HUDEP-2 (cell line): ENCODE measurements at regions not wholly inside any gene's neighbourhood (a gene's known extent, or its start where the extent isn't known, plus 50 kb on each side); places are given as distances from the start of the nearest gene placed in this dataset.

Experiments used
- DNase-seq, 76 experiments: peaks; one replicate each; lab custom pipeline; 2025; ENCODE audit not compliant: unreplicated experiment in 76 of 76; lab: John Stamatoyannopoulos, UW

DNA sequence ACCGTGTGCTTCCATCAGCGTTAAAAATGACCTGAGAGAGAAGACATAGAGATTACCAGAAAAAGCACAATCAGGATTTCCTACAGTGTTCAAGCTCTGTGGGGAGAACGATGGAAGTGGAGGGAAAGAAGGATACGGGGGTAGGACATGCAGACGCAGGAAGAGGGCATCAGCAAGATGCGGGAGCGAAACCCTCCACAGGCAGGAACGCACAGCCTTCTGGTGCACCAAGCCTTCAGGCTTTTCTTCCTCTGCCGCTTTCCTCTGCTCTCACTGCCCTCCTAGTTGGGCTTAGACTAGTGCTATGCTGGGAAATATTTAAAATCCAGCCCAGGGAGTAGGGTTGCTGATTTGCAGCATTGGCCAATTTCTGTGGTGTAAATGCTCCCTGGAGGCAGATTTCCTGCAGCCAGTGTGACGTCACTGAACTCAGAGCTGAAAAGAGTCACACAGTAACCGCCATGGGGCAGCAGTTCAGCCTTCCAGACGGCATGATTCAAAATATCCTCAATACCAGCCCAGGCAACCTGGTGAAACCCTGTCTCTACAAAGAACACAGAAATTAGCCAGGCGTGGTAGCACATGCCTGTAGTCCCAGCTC lies 205.1 kb upstream of the SOX1 start:
- DNase-seq, result peak in 1 of 76 experiments; percentile 0

DNA sequence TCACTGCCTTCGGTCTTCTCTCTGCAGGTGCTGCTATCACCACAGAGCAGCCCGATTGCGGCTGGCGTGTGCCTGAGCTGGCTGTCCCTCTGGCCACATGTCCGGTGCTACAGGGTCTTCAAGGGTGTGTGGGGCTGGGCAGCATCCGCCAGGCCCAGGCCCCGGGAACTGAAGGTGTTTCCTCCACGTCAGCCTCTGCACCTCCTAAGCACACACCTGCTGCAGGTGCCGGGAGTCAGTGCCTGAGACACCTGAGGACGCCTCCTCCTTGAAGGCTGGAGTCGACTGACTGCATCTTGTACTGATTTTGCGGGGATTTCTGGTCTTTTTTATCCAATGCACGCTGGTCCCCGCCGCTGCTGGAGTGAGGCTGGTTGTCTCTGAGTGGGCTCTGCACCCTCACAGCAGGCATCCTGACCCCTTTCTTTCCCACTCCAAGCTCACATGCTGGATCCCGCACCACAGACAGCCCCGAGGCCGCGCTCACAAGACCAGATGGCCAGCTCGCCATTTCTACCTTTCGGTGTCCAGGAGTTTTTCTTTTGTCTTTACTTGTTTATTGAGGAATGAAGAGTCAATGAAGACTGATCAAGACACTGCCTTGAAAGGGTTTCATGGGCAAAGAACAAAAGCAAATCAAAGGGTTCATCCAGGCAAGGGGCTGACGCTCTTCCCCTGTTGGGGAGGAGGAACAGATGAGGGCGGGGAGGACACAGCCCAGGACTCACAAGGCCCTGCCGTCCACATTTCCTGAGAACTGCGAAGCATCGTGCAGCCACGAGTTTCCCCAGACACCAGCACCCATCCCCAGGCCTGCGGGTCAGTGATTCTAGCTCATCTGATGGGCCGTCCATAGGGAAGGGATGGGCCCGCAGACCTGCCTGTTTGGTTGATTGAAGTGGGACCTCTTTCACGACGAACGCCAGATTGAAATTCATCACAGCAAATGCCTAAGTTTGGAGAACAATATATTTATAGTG lies 203.8 kb upstream of the SOX1 start:
- no peak for DNase-seq

DNA sequence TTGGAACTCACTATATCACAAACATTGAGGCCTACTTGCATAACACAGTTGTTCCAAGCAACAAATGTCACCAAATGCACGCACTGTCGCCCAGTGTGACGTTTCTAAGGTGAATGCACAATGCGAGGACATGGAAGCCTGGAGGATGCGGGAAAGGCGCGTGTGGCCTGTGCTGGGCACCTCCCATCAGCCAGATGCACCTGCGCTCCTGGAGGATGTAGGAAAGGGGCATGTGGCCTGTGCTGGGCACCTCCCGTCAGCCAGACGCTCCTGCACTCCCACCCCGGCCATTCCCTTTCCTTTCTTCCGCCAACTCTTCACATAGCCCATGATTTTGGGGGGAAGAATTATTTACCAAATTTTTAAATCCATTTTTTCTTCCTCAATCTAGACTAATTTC lies 202.4 kb upstream of the SOX1 start:
- DNase-seq, result no peak

DNA sequence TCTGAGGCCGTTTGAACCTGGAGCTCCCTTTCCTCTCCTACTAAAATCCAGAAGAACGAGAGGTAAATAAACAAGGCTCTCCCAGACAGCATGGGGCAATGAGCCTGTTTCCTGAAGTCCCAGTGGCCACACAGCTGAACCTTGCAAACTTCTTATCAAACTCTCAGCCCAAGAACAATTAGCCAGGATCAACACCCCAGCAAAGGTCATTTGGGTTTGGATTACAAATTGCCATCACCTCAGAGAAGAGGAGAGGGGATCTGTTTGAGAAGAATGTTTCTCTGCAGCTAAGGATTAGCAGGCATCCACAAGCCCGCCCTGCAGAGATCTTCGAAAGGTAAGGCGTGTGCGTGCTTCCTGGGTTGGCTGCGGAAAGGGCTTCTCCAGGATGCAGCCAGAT lies 201.9 kb upstream of the SOX1 start:
- no peak for DNase-seq

DNA sequence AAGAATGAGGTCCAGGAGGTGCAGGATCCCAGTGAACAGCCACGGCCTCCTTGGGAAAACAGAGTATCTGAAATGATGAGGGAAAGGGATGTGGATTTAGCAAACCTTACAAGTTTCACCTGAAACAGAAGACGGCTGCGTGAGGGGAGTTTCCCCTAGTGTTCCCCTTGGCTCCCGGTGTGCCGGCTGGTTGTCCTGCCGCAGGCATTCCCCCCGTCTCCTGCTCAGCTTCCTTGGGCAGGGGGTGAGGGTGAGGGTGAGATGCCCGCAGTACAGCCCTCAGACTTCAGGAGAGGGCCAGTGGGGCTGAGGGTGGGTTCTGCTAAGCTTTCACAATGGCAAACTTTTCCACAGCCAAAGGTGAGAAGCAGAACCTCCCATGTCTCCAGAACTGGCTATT lies 201.1 kb upstream of the SOX1 start:
- DNase-seq, result no peak

DNA sequence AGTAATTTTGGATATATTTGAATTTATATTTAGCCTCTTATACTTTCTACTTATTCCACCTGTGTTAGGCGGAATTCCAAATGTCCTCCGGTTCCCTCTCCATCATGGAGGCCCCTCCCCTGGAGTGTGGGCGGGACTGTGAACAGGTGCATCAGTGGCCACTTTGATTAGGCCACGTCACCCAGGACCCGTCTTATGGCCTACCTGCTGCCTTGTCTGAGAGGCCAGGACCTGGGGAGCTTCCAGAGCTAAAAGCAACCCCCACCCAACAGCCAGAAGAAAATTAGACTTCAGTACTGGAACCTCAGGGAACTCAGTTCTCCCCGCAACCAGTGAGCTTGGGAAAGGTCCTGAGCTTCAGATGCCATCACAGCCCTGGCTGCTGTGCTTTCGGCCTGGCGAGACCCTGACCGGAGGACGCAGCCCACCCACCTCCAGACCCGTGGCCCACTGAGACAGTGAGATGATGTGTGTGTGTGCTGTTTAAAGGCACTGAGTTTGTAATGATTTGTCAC lies 200.2 kb upstream of the SOX1 start:
- DNase-seq, result no peak

DNA sequence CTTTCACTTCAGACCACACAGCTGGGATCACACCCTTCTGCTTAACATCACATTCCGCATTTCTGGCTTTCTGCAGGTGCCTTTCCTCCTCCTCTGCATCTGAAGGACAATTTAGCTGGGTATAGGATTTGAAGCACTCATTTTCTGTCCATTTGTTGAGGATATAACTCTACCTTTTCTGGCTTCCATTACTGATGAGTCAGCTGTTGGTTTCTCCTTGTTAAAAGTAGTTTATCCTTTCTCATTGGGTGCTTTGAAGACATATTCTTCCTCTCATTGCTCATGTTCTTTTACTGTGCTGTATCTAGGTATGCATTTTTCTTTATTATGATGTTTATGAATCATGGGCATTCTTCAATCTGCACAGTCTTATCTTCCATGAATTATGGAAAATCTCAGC lies 199.3 kb upstream of the SOX1 start:
- DNase-seq, result no peak

DNA sequence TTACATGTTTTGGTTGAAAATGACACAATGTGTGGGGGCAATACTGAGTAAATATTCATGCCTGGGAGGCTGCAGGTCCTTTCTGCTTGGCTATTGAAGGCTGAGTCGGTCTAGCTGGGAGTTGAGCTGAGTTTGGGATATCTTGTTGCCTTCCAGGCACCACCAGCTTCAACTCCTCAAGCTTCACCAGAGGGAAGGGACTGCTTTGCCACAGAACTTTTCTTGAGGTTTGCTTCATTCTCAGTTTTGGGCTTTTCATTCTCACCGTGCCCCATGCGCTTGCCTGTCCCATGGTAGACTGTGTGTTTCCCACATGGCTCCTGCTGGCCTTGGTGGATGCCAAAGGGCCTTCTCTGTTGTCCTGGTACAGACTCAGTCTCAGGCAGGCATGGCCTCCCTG lies 198.2 kb upstream of the SOX1 start:
- DNase-seq, result no peak

DNA sequence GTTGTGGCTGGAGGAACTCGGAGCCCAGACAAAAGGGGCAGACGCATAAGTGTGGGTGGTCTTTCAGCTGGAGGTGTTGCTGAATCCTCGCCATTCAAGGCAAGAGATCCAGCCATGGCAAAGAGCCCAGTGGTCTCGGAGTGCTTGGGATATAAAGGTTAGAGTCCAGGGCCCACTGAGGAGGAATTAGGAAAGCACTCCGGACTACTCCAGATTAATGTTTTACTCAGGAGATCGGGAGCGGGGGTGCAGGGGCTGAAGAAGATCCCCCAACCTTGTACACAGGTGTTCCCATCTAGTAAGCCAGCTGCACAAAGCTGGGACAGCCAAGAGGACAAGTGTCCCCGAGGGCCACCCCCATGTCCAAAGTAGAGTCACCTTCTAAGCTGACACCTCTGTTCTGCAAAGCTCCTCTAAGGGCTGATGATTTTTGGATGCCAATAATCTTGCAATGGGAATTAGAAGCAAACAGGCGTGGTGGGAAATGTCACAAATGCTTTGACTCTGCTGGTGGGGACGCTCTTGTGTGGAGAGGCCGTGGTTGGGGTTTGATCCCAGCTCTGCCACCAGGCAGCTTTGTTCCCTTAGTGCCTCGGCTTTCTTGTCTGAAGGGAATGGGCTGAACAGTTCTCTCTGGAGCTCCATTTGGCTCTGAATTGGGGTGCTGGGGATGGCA lies 194.3 kb upstream of the SOX1 start:
- no peak for DNase-seq

DNA sequence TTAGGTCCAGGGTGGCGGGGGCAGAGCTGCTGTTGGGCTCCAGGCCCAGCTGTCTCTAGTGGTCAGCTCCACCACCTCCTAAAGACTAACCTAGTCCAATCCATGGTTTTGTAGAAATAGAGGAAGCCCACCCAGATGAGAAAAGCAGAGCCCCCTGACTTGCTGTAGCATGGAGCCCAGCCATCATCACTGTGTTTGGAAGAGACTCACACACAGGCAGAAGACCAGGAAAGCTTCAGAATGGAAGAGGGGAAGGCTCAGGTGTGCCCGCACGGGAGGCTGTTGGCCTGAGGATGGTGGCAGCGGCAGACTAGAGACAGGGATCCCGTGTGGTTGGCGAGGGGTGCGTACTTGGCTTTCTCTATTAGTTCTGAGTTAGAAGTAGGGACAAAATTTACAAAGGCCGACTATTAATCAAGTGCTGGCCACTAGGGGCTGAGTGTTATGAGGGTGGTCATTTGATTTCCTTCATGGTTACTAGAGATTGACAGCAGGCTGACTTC lies 193.2 kb upstream of the SOX1 start:
- DNase-seq, result no peak

DNA sequence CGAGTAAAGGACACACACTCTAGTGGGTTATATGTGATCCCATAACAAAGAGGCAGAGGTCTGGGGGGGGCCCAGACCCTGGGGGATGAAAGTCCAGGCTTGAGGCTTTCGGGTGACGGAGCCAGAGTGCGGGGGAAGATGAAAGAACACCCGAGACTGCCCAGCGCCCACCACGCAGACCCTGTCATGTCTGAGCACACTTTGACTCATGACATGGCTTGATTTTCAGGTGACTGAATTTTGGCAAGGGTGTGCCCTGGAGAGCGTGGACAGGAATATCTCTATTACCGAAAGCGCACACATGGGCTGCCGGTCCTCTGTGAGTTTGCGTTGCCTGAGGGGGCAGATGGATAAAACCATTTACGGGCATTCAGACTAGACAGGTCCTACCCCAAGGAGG lies 192.0 kb upstream of the SOX1 start:
- no peak for DNase-seq

DNA sequence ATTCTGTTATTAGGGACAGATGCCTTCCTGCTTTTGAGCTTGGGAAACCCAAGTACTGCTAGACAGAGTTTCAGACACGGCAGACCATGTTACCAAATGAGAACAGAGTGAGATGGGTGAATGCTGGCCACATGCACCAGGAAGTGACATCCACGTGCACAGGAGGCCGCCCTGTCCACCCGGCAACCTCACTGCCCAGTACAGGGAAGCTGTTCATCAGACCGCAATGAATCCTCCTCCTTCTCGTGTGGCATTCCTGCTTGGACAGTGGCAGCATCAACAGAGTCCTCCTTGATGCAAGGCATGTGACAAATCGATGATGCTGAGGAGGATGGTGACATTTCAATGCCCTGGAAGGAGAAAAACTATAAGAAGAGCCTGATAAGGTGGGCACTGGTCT lies 191.0 kb upstream of the SOX1 start:
- no peak for DNase-seq

DNA sequence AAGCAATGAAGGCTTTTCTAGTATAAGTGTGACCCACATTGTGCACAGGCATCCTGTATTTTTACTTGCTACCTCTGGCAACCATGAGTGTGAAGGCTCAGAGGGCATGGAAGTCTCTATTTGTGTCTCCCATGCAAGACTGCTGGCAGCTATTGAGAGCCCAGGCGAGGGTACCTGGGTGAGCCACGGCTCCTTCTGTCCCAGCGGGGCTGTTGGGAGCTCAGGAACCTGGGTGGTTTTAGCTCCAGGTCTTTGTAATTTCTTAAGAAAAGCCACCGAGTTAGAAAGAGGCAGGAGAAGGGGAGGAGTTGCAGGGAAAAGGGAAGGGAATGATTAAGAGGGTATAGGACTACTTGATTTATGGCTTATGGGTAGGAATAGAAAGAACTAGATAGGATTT lies 190.4 kb upstream of the SOX1 start:
- DNase-seq, result no peak

DNA sequence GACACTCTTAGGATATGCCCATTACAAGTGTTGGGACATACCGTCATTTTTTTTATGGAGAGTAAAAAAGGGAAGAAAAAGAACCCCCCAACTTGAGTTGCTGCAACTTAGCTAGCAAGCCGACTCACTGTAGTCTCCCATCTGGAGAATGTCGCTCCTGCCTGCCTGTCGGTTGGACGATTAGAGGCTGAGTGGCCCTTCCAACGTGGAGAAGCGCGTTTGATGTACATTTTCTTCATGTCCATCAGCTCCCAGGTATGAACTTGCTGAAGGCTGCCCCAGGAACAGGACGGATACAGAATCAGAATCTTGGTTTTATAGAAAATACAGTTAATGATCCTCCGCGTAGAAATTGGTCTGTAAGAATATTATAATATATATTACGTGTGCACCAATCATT lies 189.0 kb upstream of the SOX1 start:
- DNase-seq, result no peak

DNA sequence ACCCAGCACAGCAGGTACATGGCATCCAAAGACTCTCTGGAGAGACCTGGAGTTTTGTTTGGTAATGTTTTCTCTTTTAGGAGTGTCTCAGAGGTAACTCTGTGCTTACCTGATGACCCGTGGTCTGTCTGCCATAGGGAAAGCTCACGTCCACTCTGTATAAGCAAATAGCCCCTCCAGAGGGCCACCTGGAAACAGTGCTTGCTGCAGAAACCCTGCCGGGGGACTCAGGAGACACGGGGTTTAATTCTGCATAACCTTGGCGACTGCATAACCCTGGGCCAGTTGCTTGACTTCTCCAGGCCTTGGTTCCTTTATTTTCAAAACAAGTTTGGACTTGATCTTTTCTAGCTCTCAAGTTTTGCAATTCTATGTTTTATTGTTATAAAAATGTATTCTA lies 187.2 kb upstream of the SOX1 start:
- DNase-seq, result no peak

DNA sequence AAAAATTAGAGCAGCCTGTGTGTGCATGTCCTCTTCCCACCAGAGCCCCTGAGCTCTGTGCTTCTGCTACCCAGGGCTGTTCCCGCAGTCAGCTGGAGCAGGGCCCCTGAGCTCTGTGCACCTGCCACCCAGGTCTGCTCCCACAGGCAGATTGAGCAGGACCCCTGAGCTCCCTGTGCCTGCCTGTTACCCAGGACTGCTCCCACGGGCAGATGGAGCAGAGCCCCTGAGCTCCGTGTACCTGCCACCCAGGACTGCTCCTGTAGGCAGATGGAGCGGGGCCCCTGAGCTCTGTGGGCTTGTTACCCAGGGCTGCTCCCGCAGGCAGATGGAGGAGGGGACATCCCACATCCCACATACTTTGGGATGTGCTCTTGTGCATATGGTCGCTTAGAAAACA lies 186.8 kb upstream of the SOX1 start:
- DNase-seq, result no peak

DNA sequence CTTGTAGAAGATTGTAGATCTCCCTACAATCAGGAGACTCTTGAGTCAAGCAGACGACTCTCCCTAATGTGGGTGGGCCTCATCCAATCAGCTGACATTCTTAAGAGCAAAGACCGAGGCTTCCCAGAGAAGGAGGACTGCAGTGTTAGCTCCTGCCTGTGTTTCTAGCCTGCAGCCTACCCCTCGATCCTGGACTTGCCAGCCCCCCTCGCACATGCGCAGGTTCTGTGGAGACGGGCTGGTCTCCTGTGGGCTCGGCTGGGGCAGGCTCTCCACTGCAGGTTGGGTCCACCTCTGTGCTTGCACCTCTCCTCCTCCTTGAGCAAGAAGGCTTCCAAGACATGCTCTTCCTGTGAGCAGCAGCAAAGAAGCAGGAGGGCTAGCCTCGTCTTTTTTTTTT lies 185.2 kb upstream of the SOX1 start:
- DNase-seq, result no peak

DNA sequence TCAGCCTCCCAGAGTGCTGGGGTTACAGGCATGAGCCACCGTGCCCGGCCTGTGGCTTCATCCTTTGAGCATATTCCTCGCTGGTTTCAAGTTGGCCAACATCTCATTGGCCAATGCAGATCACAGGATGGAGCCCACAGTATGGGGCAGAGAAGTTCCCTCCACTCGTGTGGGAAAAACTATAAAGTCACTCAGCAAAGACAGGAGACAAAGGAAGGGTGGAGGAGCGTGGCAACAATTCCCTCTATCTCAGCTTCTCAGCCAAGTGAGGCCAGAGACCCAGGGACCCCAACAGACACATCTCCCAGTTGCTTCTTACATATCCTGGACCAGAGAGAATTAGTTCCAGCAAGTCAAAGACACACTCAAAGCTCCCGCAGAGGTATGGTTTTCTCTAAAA lies 184.6 kb upstream of the SOX1 start:
- DNase-seq, result no peak

DNA sequence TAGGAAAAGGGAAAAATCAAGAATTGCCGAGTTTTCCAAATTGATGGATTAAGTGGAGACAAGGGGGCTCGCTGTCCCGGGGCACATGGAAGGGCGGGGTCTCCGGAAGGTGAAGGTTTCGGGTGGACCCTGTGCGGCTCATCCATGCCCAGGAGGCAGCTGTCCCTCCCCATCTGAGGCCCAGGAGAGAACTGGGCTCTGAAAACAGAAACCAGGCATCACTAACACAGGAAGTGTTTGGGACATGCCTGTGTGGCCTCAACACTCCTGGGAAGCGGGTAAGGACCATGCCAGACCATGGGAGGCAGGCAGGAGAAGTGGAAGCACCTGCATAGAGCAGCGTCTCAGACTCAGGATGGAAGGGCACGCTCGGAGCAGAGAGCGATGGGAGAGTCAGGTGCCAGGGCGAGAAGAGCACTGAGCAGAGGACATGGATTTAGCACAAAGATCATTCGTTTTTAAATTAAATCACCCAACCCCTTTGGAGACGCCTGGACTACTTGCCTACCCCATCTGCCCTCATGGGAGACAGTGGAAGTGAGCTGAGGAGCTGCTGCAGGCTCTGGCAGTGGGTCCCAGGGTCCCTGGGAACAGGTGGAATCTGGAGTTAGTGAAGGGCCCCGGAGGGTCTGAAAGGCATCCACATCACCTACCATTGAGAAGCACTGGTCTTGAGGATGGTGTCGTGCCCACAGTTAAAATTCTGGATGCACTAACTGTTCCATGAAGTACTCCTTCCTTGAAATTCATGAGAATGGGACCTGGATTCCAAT lies 183.2 kb upstream of the SOX1 start:
- no peak for DNase-seq

DNA sequence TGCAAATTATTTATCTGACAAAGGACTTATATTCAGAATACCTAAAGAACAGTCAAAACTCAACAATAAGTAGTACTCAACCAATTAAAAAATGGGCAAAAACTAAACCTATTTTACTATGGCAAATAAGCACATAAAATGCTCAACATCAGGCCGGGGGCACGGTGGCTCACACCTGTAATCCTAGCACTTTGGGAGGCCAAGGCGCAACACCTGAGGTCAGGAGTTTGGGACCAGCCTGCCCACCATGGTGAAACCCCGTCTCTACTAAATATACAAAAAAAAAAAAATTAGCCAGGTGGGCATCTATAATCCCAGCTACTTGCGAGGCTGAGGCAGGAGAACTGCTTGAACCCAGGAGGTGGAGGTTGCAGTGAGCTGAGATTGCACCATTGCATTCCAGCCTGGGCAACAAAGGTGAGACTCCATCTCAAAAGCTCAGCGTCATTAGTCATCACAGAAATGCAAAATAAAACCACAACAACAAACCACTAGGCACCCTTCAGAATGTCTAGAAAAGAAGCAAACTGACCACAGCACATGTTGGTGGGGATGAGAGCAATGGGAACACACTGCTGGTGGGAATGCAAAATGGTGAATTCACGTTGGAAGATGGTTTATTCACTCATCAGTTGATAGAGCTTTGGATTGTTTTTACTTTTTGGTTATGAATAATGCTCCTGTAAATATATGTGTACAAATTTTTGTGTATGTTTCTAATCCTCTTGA lies 180.6 kb upstream of the SOX1 start:
- no peak for DNase-seq
